Endothelial cell of umbilical vein (primary cell): ENCODE measurements at regions not wholly inside any gene's neighbourhood (a gene's known extent, or its start where the extent isn't known, plus 50 kb on each side); places are given as distances from the start of the nearest gene placed in this dataset.

Experiments used
- BruUV-seq: library from RNA; stranded (reverse); fragments of 400-500 nt; replicated peaks from 2 replicates; lab custom pipeline; 2021; lab: Mats Ljungman, UMichigan
- CTCF ChIA-PET: fragments of 300-600, 350-600 bp; sonication (Branson Sonifier 250); formaldehyde crosslinking; loops from one replicate; lab custom pipeline; 2021; ENCODE audit warnings: antibody characterized with exemption, inconsistent platforms; lab: Charles Lee
- POLR2A ChIA-PET: fragments of 300-600, 350-600 bp; sonication (Branson Sonifier 250); formaldehyde crosslinking; loops from one replicate; lab custom pipeline; 2021; ENCODE audit warnings: antibody characterized with exemption, inconsistent platforms; lab: Charles Lee
- DNase-seq: peaks from one replicate; pipeline ENCODE4 v3.0.0-alpha.2; 2011; ENCODE audit warnings: low read depth, low spot score
- FAIRE-seq: peaks from 2 replicates; lab custom pipeline; 2011; peaks lifted over from hg19 to GRCh38; lab: Jason Lieb, UNC
- H2AFZ ChIP-seq: 2 replicates; pipeline ENCODE4 v1.6.0; 2012; ENCODE audit warnings: low read depth, low read length, control low read depth, inconsistent platforms
- H3K27ac ChIP-seq: 2 replicates; pipeline ENCODE4 v1.5.1; 2011; ENCODE audit warnings: low read depth, mild to moderate bottlenecking, control low read depth, low read length, moderate library complexity; ENCODE audit not compliant: insufficient read depth
- H3K27me3 ChIP-seq, 2 experiments: 2 replicates each; pipeline versions ENCODE4 v1.6.0 to v1.6.1; 2011; ENCODE audit warnings: low read length in 2 of 2, mixed read lengths in 1 of 2; ENCODE audit not compliant: control insufficient read depth in 2 of 2, insufficient read depth in 2 of 2
- H3K36me3 ChIP-seq, 2 experiments: 2 replicates in 1 of 2; 3 replicates in 1 of 2; pipeline ENCODE4 v1.5.1; 2011; ENCODE audit warnings: low read length in 2 of 2, mild to moderate bottlenecking in 1 of 2, moderate library complexity in 1 of 2; ENCODE audit not compliant: control insufficient read depth in 2 of 2, insufficient read depth in 2 of 2; ENCODE audit errors: extremely low read depth in 1 of 2
- H3K4me1 ChIP-seq: 3 replicates; pipeline ENCODE4 v1.5.1; 2011; ENCODE audit warnings: mild to moderate bottlenecking, low read length; ENCODE audit not compliant: control insufficient read depth, insufficient read depth; ENCODE audit errors: extremely low read depth
- H3K4me2 ChIP-seq: 2 replicates; pipeline ENCODE4 v1.6.1; 2011; ENCODE audit warnings: low read length, control low read depth, mixed read lengths; ENCODE audit not compliant: insufficient read depth
- H3K4me3 ChIP-seq, 3 experiments: fragments of 200-600 bp in 1 of 3; sonication (generic), shearing (Covaris generic) in 1 of 3; replicated peaks in 1 of 3; 2 replicates each; pipeline ENCODE4 v1.5.1; 2011 to 2016; ENCODE audit warnings: control low read depth in 3 of 3, low read length in 3 of 3, mild to moderate bottlenecking in 2 of 3, inconsistent platforms in 1 of 3, low read depth in 1 of 3, moderate library complexity in 1 of 3; ENCODE audit not compliant: insufficient read depth in 1 of 3
- H3K79me2 ChIP-seq: 2 replicates; pipeline ENCODE4 v1.6.0; 2012; ENCODE audit warnings: low read length, inconsistent platforms; ENCODE audit not compliant: control insufficient read depth, insufficient read depth
- H3K9ac ChIP-seq: replicated peaks from 2 replicates; pipeline ENCODE3; 2011; ENCODE audit warnings: low read length, control low read depth; ENCODE audit not compliant: insufficient read depth; ENCODE audit errors: extremely low read depth
- H3K9me1 ChIP-seq: replicated peaks from 3 replicates; pipeline ENCODE4 v1.6.0; 2011; ENCODE audit warnings: mild to moderate bottlenecking, low read length; ENCODE audit not compliant: control insufficient read depth, insufficient read depth; ENCODE audit errors: extremely low read depth
- H3K9me3 ChIP-seq: replicated peaks from 2 replicates; pipeline ENCODE4 v1.5.1; 2012; ENCODE audit warnings: low read length, inconsistent platforms; ENCODE audit not compliant: control insufficient read depth, insufficient read depth
- H4K20me1 ChIP-seq: replicated peaks from 2 replicates; pipeline ENCODE3; 2011; ENCODE audit warnings: mild to moderate bottlenecking, low read length; ENCODE audit not compliant: control insufficient read depth, insufficient read depth; ENCODE audit errors: extremely low read depth
- EZH2 ChIP-seq: IDR thresholded peaks from 2 replicates; pipeline ENCODE4 v1.6.1; 2012; ENCODE audit warnings: borderline replicate concordance, low read depth, mild to moderate bottlenecking, moderate library complexity, low read length, inconsistent platforms; ENCODE audit not compliant: severe bottlenecking
- FOS ChIP-seq: IDR thresholded peaks from 2 replicates; pipeline ENCODE4 v1.6.1; 2011; ENCODE audit warnings: mild to moderate bottlenecking, low read length, moderate library complexity, borderline replicate concordance; ENCODE audit not compliant: insufficient read depth
- GATA2 ChIP-seq: IDR thresholded peaks from 2 replicates; pipeline ENCODE4 v1.7.0; 2011; ENCODE audit warnings: low read depth, mild to moderate bottlenecking, moderate library complexity, mixed read lengths, low read length; ENCODE audit not compliant: insufficient read length, insufficient read depth
- JUN ChIP-seq: IDR thresholded peaks from 2 replicates; pipeline ENCODE4 v1.6.1; 2011; ENCODE audit warnings: borderline replicate concordance, low read depth; ENCODE audit not compliant: insufficient read length, insufficient read depth
- MYC ChIP-seq: IDR thresholded peaks from one replicate; pipeline ENCODE4 v1.6.1; 2011; ENCODE audit warnings: mild to moderate bottlenecking, low read depth, low read length
- POLR2A ChIP-seq: IDR thresholded peaks from 2 replicates; pipeline ENCODE4 v1.6.1; 2012; ENCODE audit warnings: low read depth, mild to moderate bottlenecking, control low read depth, low read length
- POLR2AphosphoS5 ChIP-seq: IDR thresholded peaks from 2 replicates; pipeline ENCODE4 v1.6.1; 2012; ENCODE audit warnings: low read depth, mild to moderate bottlenecking, control low read depth, low read length, moderate library complexity; ENCODE audit not compliant: insufficient read depth
- dilution Hi-C: fragments of 300-500 bp; cut with MboI; formaldehyde crosslinking; loops from one replicate; pipeline ENCODE4 v1.15.0; 2019; ENCODE audit warnings: low sequenced_read_pairs; ENCODE audit not compliant: extremely low pct_ligation_motif_present
- intact Hi-C: fragments of 100-400 bp; cut with micrococcal nuclease; formaldehyde crosslinking; loops from one replicate; pipeline ENCODE4 v1.10.0; 2022
- TF ChIP-seq, protein P1 (sequence below), 2 donors: IDR thresholded peaks; 1 replicate in 1 of 2; 2 replicates in 1 of 2; pipeline ENCODE4 v1.5.1; 2011; ENCODE audit warnings: low read length in 2 of 2, mild to moderate bottlenecking in 2 of 2, moderate library complexity in 2 of 2, control low read depth in 1 of 2, inconsistent platforms in 1 of 2, low read depth in 1 of 2; ENCODE audit not compliant: insufficient read depth in 1 of 2; ENCODE audit errors: extremely low read depth in 1 of 2
- TF ChIP-seq, protein P2 (sequence below): IDR thresholded peaks from 2 replicates; pipeline ENCODE4 v1.6.1; 2011; ENCODE audit not compliant: insufficient read depth, insufficient read length

DNA sequence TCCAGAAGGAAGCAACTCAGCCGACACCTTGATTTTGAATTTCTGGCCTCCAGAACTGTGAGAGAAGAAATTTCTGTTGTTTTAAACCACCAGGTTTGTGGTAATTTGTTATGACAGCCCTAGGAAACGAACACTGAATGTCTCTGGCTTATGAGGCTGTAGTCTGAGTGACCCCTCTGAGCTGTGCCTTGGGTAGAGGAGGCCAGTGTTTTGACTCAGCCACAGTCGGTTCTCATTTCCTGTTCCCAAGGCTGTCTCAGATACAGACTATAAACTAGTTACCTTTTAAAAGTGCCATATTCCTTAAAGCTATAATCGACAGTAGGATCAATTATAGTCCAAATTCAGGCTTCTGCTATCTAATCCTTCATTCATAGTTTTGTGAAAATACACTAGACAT lies 391.2 kb upstream of the MAP3K7 start:
- H3K27ac ChIP-seq = no peak overlapping the region
- no peak overlapping the region for H2AFZ ChIP-seq
- H3K9me3 ChIP-seq = no peaks in the 10 kb centered on the region
- H3K79me2 ChIP-seq = no peaks in the 10 kb centered on the region
- no TSS peak for BruUV-seq
- DNase-seq (no peak), FAIRE-seq (no peak)
- no peak for TF ChIP-seq FOS
- TF ChIP-seq, protein P1, sequence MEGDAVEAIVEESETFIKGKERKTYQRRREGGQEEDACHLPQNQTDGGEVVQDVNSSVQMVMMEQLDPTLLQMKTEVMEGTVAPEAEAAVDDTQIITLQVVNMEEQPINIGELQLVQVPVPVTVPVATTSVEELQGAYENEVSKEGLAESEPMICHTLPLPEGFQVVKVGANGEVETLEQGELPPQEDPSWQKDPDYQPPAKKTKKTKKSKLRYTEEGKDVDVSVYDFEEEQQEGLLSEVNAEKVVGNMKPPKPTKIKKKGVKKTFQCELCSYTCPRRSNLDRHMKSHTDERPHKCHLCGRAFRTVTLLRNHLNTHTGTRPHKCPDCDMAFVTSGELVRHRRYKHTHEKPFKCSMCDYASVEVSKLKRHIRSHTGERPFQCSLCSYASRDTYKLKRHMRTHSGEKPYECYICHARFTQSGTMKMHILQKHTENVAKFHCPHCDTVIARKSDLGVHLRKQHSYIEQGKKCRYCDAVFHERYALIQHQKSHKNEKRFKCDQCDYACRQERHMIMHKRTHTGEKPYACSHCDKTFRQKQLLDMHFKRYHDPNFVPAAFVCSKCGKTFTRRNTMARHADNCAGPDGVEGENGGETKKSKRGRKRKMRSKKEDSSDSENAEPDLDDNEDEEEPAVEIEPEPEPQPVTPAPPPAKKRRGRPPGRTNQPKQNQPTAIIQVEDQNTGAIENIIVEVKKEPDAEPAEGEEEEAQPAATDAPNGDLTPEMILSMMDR (IDR thresholded peaks at IDR 0.05; ENCODE audit: extremely low read depth in 1 of 2, insufficient read depth in 1 of 2, low read depth in 1 of 2, low read length in 2 of 2) = no peak
- TF ChIP-seq POLR2AphosphoS5 = no peak
- TF ChIP-seq POLR2A = no peak
- TF ChIP-seq JUN = no peak
- no peak for TF ChIP-seq MYC
- no peak for TF ChIP-seq GATA2
- POLR2A ChIA-PET = no interaction called here
- no peaks in the 10 kb centered on the region for H3K9me1 ChIP-seq
- no peak overlapping the region for H3K4me2 ChIP-seq
- no peaks in the 10 kb centered on the region for H3K4me1 ChIP-seq
- no peak overlapping the region for H3K4me3 ChIP-seq
- dilution Hi-C loops (no loop called here), intact Hi-C loops (no loop called here)
- H4K20me1 ChIP-seq = no peaks in the 10 kb centered on the region
- H3K36me3 ChIP-seq = no peaks in the 10 kb centered on the region
- no peak overlapping the region for H3K9ac ChIP-seq
- no peaks in the 10 kb centered on the region for H3K27me3 ChIP-seq
- CTCF ChIA-PET = interaction anchor here (1.1 kb wide), 1 partner anchor 54 kb away, joined by 3 read pairs; no protein-coding TSS in a partner anchor

DNA sequence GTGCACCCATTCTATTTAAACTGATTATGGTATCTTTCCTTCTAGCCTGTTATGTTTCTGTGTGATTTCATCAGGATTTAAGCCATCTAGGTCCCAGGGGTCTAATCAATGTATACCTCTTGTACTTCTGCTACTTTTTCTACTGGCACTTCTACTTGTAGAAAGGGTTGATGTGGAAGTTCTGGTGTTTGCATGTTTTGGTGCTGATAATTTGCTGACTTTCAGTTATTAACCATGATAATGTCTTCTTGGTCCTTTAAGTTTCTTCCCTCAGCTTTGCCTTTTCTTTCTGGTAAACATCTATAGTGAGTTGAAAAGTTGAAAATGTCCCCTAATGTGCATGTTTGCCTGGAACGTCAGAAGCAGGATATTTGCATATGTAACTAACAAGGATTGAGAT lies 390.6 kb upstream of the MAP3K7 start:
- Histone ChIP-seq H3K9ac (no peak overlapping the region), H3K9me1 (no peaks in the 10 kb centered on the region), H3K4me1 (no peaks in the 10 kb centered on the region), H3K4me2 (no peak overlapping the region), H3K4me3 (no peak overlapping the region), H3K79me2 (no peaks in the 10 kb centered on the region), H3K27ac (no peak overlapping the region), H3K36me3 (no peaks in the 10 kb centered on the region), H4K20me1 (no peaks in the 10 kb centered on the region), H3K27me3 (no peaks in the 10 kb centered on the region), H3K9me3 (no peaks in the 10 kb centered on the region), H2AFZ (no peak overlapping the region)
- POLR2A ChIA-PET = no interaction called here
- TF ChIP-seq MYC (no peak), JUN (no peak), POLR2A (no peak), EZH2 (no peak), POLR2AphosphoS5 (no peak), FOS (no peak), GATA2 (no peak)
- TF ChIP-seq, protein P1 (IDR thresholded peaks at IDR 0.05; ENCODE audit: extremely low read depth in 1 of 2, insufficient read depth in 1 of 2, low read depth in 1 of 2, low read length in 2 of 2) = no peak
- TF ChIP-seq, protein P2, sequence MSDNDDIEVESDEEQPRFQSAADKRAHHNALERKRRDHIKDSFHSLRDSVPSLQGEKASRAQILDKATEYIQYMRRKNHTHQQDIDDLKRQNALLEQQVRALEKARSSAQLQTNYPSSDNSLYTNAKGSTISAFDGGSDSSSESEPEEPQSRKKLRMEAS = no peak
- no peak for DNase-seq
- CTCF ChIA-PET = no interaction called here
- FAIRE-seq = no peak
- intact Hi-C loops (no loop called here), dilution Hi-C loops (no loop called here)
- no TSS peak for BruUV-seq
